Left kidney (tissue), 1 donor: ENCODE measurements at regions not wholly inside any gene's neighbourhood (a gene's known extent, or its start where the extent isn't known, plus 50 kb on each side); places are given as distances from the start of the nearest gene placed in this dataset.

ENCODE experiments used
- DNase-seq: peaks from one replicate; pipeline ENCODE4 v3.0.0-alpha.2; 2013

GRCh38 chr18:50444539-50444938 is 69.7 kb downstream of the SKA1 start:
- DNase-seq = no peak

GRCh38 chr18:50446629-50447028 is 71.8 kb downstream of the SKA1 start:
- no peak for DNase-seq

DNA sequence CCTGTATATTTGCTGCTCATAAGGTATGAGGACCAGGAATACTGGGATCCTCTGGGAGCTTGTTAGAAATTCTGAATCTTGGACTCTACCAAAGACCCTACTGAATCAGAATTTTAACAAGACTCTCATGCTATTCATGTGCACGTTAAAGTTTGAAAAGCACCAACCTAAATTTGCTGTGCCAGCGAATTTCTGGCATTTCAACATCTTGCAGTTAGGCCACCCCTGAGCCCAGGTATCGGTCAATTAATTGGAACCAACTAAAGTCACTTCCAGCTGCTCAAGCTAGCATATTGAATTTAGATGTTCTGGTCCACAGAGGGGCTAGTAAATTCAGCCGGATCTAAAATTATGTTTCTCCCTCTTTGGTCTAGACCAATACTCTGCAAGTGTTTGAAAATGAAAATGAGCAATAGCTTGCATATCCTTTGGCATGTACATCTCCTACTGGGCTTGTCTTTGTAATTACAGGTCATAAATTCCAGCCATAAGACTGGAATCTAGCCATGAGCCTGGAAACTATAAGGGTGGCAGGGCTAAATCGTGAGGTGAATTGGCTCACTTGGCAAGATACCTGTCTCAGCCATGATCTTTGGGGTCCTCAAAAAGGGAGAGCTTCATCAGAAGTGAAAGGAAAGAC is 72.4 kb downstream of the SKA1 start:
- DNase-seq = no peak

- no peak for DNase-seq
Measured at GRCh38 chr18:50447952-50448351, 73.1 kb downstream of the SKA1 start.

DNA sequence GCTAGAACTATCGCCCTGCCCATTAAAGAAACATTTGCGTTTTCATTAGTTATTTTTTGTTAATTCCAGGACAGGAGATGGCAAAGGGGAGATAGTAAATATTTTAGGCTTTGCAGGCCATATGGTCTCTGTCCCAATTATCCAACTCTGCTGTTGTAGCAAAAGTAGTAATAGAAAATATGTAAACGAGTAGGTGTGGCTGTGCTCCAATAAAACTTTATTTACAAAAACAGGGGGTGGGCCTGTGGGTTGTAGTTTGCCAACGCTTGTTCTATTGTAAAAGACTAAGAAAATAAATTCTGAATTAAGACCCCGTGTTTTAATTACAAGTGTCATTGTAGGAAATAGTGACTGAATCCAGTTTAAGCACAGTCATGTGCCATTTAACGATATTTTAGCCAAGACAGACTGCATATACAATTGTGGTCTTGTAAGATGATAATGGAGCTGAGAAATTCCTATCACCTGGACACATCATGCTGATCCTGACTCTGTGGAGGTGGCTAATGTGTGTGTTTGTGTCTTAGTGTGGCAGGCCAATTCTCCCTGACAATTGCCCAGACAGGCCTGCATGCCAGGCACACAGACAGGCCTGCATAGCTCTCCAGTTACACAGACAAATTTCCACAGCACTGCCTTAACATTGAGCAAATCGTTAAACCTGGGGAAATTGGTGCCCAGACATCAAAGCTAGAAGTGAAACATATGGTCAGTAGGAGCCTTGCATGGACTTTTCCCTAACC is 76.4 kb downstream of the SKA1 start:
- no peak for DNase-seq

GRCh38 chr18:50453014-50453680 is 78.3 kb downstream of the SKA1 start:
- no peak for DNase-seq

GRCh38 chr18:50453732-50454131 is 78.9 kb downstream of the SKA1 start:
- DNase-seq = no peak

- DNase-seq = no peak
Measured at GRCh38 chr18:50454387-50454988, 79.6 kb downstream of the SKA1 start.

- DNase-seq = no peak
Measured at GRCh38 chr18:50456285-50456684, 81.4 kb downstream of the SKA1 start.

- DNase-seq = no peak
Measured at GRCh38 chr18:50457639-50458038, 82.8 kb downstream of the SKA1 start.

DNA sequence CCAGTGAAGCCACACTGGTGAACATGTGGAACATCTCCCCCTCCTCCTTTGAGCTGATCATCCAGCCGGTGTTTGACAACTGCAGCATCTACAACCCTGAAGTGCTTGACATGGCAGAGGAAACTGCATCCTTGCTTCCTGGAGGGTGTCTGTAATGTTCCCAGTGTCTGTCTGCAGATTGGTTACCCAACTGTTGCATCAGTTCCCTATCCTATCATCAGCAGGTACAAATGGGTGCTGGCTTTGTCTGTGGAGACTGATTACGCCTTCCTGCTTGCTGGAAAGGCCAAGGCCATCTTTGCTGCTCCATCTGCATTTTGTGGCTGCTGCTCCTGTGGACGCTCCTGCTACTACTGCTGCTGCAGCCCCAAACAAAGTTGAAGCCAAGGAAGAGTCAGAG is 83.5 kb downstream of the SKA1 start:
- DNase-seq = no peak

DNA sequence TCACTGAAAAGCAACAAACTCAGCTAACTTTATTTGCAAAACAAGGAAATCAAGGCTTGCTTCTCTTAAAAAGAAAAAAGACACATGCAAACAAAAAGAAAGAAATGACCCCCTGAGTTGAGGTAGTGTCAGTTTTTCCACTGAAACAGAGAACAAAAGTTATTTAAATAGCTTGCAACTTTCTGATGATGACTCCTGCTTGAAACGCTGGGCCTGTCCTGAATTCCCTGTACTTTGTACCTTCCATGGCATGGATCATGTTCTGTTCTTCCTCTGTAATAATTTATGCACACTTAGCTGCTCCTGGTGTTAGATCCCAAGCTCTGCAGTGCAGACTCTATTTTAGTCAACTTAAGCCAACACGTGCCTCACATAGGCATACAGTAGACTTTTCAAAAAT is 84.0 kb downstream of the SKA1 start:
- DNase-seq = no peak

DNA sequence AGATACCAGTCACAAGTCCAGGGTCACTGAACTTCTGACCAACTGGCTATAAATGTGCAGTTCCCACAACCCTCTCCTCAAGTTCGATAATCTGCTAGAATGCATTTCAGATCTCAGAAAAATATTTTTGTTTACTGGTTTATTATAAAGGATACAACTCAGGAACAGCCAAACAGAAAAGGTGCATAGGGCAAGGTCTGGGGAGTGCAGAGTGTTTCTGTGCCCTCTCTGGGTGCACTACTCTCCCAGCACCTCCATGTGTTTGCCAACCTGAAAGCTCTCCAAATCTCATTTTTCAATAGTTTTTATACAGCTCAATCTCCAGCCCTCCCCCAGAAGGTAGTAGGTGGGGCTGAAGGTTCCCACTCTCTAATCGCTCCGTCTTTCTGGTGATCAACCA is 85.2 kb downstream of the SKA1 start:
- DNase-seq = no peak

DNA sequence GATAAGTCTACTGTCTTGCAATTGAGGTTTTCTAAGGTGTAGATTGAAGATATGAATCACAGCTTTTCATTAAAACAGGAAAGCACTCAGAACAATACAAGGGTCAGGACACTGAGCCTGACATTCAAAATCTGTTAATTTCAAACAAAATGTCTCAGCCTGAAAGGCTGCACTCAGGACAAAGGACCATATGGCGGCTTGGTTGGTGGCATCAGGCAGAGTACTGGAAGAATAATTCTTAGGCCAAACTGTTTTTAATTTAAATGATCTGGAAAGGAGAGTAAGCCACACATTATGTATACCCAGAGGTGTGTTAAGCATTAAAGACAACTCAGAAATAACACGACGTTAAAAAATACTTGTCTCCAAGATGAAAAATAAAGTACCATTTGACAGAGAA is 85.9 kb downstream of the SKA1 start:
- DNase-seq = no peak

- no peak for DNase-seq
Measured at GRCh38 chr18:50461251-50461650, 86.4 kb downstream of the SKA1 start.

- no peak for DNase-seq
Measured at GRCh38 chr18:50465211-50466153, 90.6 kb downstream of the SKA1 start.

GRCh38 chr18:50466634-50467033 is 91.8 kb downstream of the SKA1 start:
- no peak for DNase-seq

DNA sequence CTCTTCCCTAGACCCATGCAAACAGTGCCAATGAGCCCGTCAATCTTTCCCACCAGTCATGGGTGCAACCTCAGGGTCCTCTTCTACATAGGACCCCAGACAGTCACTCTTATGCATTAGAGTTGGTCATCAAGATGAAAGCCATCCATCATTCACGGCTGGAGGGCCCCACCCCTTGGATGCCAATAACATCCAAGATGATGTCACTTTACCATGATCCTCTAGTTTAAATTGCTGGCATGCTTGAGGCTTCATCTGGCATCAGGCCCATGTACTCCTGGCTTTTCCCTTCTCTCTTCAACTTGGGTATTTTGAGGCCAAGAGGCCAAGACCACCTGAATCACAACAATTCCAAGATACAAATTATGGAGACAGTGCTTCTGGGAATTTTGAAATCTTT is 91.1 kb upstream of the MAPK4 start:
- no peak for DNase-seq

DNA sequence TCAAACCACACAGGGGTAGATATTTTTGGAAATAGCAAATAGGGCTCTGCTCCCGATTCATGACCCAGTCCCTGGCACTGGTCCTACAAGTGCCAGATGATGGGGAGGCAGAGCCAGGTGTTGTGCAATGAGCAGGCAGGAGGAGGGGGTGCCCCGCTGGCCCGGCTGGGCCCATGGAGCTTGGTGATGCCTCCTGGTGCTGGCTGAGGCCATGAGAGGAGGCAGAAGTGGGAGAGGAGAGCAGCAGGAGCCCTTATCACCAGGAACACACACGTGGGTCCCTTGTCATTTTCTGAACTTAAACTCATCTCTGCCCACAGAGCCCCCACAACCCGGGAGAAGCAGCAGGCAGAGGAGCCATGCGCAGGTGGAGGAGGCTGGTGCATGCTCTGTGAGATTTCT is 90.5 kb upstream of the MAPK4 start:
- DNase-seq = no peak

GRCh38 chr18:50472941-50473340 is 86.9 kb upstream of the MAPK4 start:
- DNase-seq = no peak

DNA sequence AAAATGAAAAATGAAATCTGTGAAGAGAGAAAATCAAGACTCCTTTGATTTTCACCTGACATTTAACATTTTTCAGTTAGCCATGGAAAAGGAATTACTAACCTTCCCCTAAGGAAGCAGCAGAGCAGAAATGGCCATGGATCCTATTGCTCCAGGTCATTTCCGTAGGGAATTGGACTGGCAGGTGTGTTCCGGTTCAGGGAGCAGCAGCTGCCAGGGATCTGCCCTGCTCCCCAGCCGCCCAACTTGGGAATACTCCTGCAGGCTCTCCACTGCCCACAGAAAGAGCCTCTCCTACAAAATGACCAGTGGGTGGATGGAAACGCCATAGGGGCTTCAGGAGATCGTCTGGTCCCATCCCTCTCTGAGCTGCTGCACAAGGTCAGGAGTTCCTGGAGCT is 86.0 kb upstream of the MAPK4 start:
- peak; percentile 50 for DNase-seq
